A549 (cell line): ENCODE measurements at regions not wholly inside any gene's neighbourhood (a gene's known extent, or its start where the extent isn't known, plus 50 kb on each side); places are given as distances from the start of the nearest gene placed in this dataset.

Experiments
- MAX ChIP-seq: IDR thresholded peaks from 2 replicates; pipeline ENCODE4 v1.6.1; 2012
- POLR2A ChIP-seq: IDR thresholded peaks from 2 replicates; pipeline ENCODE4 v1.6.1; 2012; ENCODE audit warnings: mild to moderate bottlenecking, low read length
- ZNF302 ChIP-seq: fragments of 250-450 bp; sonication (Bioruptor Pico); IDR thresholded peaks from 2 replicates; pipeline ENCODE4 v1.9.0; 2021; ENCODE audit warnings: inconsistent platforms, mild to moderate bottlenecking, moderate library complexity

DNA sequence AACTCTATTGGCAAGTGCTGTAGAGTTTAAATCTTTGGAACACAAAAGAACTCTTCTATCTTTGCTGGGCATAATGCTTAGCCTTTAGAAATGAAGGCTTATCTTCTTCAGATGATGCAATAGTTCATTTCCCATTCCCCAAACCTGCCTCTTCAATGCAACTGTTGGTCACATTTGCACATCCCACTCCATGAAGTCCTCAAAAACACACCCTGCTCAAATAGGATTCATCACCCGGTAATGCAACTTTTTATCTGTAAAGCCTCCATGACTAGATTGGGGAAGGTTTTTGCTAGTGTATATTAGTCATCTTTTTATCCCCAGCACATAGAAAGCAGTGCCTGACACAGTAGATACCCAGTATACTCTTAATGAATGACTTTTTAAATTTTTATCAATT is 376.4 kb downstream of the RBM43 start:
- TF ChIP-seq POLR2A (no peak), MAX (no peak), ZNF302 (CRISPR knock-in tag) (no peak)
